Endothelial cell of umbilical vein (primary cell): ENCODE measurements at regions not wholly inside any gene's neighbourhood (a gene's known extent, or its start where the extent isn't known, plus 50 kb on each side); places are given as distances from the start of the nearest gene placed in this dataset.

Experiments used
- POLR2A ChIP-seq: IDR thresholded peaks from 2 replicates; pipeline ENCODE4 v1.6.1; 2012; ENCODE audit warnings: low read depth, mild to moderate bottlenecking, control low read depth, low read length
- POLR2AphosphoS5 ChIP-seq: IDR thresholded peaks from 2 replicates; pipeline ENCODE4 v1.6.1; 2012; ENCODE audit warnings: low read depth, mild to moderate bottlenecking, control low read depth, low read length, moderate library complexity; ENCODE audit not compliant: insufficient read depth
- TF ChIP-seq, protein P1 (sequence below), 2 donors: IDR thresholded peaks; 1 replicate in 1 of 2; 2 replicates in 1 of 2; pipeline ENCODE4 v1.5.1; 2011; ENCODE audit warnings: low read length in 2 of 2, mild to moderate bottlenecking in 2 of 2, moderate library complexity in 2 of 2, control low read depth in 1 of 2, inconsistent platforms in 1 of 2, low read depth in 1 of 2; ENCODE audit not compliant: insufficient read depth in 1 of 2; ENCODE audit errors: extremely low read depth in 1 of 2

GRCh38 chr3:148420242-148420641 lies 277.5 kb upstream of the AGTR1 start:
- TF ChIP-seq, protein P1, sequence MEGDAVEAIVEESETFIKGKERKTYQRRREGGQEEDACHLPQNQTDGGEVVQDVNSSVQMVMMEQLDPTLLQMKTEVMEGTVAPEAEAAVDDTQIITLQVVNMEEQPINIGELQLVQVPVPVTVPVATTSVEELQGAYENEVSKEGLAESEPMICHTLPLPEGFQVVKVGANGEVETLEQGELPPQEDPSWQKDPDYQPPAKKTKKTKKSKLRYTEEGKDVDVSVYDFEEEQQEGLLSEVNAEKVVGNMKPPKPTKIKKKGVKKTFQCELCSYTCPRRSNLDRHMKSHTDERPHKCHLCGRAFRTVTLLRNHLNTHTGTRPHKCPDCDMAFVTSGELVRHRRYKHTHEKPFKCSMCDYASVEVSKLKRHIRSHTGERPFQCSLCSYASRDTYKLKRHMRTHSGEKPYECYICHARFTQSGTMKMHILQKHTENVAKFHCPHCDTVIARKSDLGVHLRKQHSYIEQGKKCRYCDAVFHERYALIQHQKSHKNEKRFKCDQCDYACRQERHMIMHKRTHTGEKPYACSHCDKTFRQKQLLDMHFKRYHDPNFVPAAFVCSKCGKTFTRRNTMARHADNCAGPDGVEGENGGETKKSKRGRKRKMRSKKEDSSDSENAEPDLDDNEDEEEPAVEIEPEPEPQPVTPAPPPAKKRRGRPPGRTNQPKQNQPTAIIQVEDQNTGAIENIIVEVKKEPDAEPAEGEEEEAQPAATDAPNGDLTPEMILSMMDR (IDR thresholded peaks at IDR 0.05; ENCODE audit: extremely low read depth in 1 of 2, insufficient read depth in 1 of 2, low read depth in 1 of 2, low read length in 2 of 2) = no peak
- no peak for TF ChIP-seq POLR2AphosphoS5
- no peak for TF ChIP-seq POLR2A
